NCI-H510A treated with DMSO at 0.1 percent for 48 hours (cell line): ENCODE measurements at regions not wholly inside any gene's neighbourhood (a gene's known extent, or its start where the extent isn't known, plus 50 kb on each side); places are given as distances from the start of the nearest gene placed in this dataset.

Source experiments
- DNase-seq: peaks from one replicate; lab custom pipeline; 2025; lab: John Stamatoyannopoulos, UW

DNA sequence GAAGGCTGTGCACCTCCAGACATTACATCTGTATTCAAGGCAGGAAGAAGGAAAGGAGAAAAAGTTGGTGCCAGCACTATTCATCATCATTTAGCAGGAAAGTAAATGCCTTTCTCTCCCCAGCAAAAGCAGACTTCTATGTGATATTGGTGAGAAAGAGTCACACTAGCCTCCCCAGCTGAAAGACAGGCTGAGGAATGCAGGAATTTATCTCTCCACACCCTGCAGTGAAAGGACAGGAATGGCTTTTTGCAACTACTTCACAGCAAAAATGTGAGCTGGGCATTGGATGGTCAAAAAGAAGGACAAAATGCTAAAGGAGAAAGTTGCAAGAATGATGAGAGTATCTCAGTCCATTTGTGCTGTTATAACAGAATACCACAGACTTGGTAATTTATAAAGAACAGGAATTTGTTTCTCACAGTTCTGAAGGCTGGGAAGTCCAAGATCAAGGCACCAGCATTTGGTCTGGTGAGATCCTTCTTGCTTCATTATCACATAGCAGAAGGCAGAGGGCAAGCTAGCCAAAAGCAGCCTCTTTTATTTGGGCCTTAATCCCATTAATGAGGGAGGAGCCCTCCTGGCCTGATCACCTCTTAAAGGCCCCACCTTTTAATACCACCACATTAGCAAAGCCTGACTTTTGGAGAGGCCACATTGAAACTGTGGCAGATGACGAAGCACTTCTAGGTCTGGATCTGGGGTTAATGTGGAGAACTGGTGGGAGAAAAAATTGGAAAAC, 388.1 kb upstream of the SLC14A2 start:
- DNase-seq = no peak

- DNase-seq = no peak
These were observed 386.4 kb upstream of the SLC14A2 start for GRCh38 chr18:45228796-45229388.

GRCh38 chr18:45231617-45232016, 383.7 kb upstream of the SLC14A2 start:
- DNase-seq = no peak

- DNase-seq = no peak
These were observed 383.2 kb upstream of the SLC14A2 start for GRCh38 chr18:45232061-45232460.

GRCh38 chr18:45236676-45237075, 378.6 kb upstream of the SLC14A2 start:
- DNase-seq = no peak

DNA sequence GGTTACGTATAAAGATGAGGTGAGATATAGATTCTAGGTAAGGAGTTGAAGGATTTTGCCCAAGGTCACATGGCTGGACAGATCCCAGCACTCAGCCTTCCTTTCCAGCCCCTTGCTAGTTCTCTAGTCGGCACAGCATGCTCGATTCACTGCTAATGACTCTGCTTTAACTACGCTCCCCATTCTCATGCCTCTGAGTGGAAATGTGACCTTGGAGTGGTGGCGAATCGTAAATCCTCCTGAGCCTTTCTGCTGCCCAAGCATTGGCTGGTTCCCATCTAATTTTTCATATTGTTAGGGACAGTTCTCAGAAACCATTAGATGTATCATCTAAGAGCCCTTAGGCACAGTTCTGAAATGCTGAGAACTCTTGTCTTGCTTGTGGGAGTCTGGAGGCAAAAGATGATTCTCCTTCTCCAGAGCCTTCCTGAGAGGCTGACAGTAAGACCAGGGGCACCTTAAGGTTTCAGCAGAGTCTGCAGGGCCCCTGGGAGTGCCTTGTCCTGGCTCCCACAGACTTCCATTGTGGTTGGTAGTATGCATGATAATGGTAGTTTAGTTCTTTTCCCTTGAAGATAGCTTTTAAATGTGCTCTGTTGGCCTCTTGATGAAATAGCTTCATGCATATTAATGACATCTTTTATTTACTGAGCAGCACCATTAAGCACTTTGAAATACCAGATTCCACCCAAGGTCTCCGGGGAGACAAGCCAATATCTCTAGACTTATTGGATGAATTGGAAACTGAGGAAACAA, 377.8 kb upstream of the SLC14A2 start:
- DNase-seq = no peak

DNA sequence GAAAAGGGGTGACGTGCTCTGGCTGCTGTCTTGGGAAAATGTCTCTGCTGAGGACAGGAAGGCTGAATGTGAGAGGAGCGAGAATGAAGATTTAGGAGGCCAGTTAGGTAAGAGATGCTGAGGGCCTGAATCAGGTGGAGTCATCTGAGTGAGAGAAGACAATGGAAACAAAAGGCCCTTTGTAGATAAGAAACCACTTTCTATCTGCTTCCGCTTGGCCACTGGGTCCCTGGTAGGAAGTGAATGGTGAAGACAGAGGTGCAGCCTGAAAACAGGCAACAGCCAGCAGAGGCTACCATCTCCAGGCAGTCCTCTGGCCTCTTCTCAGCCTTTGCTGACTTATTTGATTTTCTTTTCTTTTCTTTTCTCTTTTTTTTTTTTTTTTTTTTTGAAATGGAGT, 374.0 kb upstream of the SLC14A2 start:
- DNase-seq = no peak

GRCh38 chr18:45241982-45242565, 373.2 kb upstream of the SLC14A2 start:
- DNase-seq = no peak

DNA sequence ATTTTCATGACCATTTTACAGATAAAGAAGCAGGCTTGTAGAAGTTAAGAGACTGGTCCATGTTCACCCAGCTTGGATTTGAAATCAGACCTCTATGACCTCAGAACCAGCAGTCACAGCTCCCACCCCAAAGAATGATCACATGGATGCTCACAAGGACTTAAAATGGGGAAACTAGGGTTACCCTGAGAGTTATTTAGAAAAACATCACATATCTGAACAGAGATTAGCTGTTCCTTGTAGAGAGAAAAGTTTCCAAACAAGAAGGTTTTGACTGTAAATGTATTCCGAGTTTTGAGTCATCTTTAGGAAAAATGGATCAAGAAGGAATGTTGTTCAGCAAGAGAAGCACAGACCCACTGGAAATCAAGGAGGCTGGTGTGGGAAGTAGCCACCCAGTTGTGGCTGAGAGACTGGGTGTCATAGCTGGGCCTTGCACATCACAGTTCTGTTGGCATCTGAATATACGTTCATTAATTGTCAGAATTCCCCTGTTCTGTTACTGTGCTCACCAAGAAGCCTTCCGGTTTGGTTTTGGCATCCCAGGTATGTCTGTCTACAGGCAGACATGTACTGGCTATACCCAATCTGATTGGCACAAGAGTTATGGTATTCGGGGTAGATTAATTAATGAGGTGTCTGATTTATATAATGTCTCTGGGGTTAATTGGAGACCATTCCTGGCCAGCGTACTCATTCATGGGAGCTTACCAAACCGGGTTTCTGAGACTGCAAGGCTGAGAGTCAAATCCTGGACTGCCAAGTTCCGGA, 371.8 kb upstream of the SLC14A2 start:
- DNase-seq = no peak

DNA sequence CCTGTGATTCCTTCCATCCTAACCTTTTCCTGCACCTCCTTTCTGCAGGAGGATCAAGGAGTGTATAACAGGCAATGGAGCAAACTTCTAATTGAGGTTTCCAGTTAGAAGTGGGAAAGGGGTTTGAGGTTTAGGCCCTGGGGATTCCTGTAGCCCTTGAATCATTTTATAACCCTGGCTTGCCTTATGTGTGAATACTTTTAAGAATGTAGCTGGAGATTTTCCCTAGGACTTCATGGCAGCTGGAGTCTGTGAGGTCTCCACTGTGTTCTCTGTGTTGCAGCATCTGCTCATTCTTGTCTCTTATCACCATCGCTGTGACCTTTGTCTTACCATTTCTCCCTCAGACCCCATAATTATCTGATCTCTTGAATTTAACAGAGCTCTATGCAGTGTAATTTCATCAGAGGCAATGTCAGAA, 370.2 kb upstream of the SLC14A2 start:
- DNase-seq = no peak

DNA sequence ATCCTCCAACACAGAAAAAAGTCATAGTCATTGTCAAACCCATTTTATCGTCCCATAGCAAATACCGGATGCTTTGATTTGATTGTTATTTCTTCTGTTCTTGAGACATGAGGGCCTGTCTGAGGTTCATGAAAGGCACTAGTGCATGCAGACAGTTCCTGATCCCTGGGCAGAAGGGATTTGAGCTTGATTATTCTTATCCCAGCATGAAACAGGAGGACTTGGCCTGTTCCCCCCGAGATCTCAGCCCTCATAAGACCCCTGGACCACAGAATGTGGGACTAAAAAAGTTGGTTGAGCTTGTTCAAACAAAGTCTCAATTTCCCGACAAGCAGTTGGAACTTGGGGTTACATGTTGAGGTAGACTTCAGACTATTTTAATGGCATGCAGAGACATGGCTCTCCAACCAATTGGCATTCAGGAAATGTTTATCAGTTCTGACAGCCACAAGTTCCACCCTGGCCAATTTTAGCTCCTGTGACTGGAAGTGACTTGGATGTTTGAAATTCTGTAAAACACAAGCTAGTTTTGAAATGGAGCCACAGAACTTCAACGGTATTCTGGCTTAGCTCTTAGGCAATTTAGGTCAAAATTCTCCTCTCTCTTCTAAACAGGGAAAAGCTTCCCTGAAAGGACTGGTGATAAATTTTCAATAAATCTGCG, 366.9 kb upstream of the SLC14A2 start:
- DNase-seq = no peak

GRCh38 chr18:45249246-45249661, 366.0 kb upstream of the SLC14A2 start:
- DNase-seq = no peak

- DNase-seq = no peak
These were observed 364.8 kb upstream of the SLC14A2 start for GRCh38 chr18:45250479-45250878.

DNA sequence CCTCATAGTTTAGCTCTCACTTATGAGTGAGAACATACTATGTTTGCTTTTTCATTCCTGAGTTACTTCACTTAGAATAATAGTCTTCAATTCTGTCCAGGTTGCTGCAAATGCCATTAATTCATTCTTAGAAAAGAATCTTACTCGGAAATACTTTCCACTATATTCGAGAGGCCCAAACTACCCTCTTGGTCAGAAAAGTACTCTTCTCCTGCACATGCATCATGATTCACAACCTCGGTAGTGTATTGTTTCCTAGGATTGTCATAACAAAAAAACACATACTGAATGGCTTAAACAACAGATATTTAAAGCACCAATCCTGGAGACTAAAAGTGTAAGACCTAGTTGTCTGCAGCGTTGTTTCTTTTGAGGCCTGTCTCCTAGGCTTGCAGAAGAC, 364.0 kb upstream of the SLC14A2 start:
- DNase-seq = no peak

GRCh38 chr18:45252474-45252873, 362.8 kb upstream of the SLC14A2 start:
- no peak for DNase-seq

DNA sequence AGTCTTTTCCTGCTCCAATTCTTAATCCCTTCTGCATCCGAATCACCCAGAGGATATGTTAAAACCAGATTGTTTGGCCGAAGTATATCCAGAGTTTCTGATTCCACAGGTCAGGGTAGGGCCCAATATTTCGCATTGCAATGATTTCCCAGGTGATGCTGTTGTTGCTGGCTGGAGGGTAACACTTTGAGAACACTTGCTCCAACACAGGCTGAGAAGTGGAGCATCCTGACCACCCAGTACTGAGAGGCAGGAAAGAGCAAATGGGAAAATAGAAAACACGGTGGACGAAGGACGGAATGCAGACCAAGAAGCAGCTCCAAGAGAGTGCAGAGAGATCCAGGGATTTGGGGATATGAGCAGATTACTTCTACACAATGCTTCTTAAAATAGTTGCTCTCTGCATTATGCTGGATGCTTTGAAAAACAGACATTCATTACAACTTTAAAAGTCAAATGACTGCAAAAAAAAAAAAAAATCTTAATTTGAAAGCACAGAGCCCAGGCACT, 362.2 kb upstream of the SLC14A2 start:
- no peak for DNase-seq

GRCh38 chr18:45253973-45254708, 361.1 kb upstream of the SLC14A2 start:
- no peak for DNase-seq

DNA sequence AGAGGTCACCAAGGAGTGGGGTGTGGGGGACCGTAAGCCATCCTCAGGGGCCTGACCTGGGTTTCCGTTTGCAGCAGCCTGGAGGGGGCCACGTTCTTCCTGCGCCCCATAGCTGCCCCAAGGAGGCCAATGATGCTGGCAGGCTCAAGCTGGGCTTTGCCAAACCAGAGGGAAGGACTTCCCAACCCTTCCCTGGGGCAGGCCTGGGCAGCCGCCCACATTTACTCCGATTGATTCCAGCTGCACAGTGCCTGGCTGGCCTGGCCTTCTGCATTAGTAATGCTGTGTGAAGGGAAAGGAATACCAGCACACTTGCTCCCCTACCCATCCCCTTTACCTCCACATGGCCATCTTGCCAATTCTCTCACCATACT, 360.6 kb upstream of the SLC14A2 start:
- no peak for DNase-seq

- DNase-seq = no peak
These were observed 359.9 kb upstream of the SLC14A2 start for GRCh38 chr18:45255197-45255890.

GRCh38 chr18:45260125-45260524, 355.2 kb upstream of the SLC14A2 start:
- DNase-seq = no peak
